ENCODE measurements at regions not wholly inside any gene's neighbourhood (a gene's known extent, or its start where the extent isn't known, plus 50 kb on each side); places are given as distances from the start of the nearest gene placed in this dataset.

- H3K4me3 ChIP-seq, result no peak overlapping the region
- no peak overlapping the region for H3K9ac ChIP-seq
- no peak overlapping the region for H3K27ac ChIP-seq
- H3K9me3 ChIP-seq (replicated peaks in 1 of 11), result peaks cover 14 to 28% (median 22%) of the 10 kb centered on the region in 11 experiments
- H4K20me1 ChIP-seq, result no peaks in the 10 kb centered on the region
- no peak overlapping the region for H3K4me2 ChIP-seq
- TF ChIP-seq Cebpa-rat (IDR thresholded peaks at IDR 0.05), result no peak
- H3K4me1 ChIP-seq, result peaks cover 0 to 20% (median 15%) of the 10 kb centered on the region in 10 experiments; a peak in 14 of 20 replicates
- no peaks in the 10 kb centered on the region for H3K27me3 ChIP-seq
- H3K36me3 ChIP-seq, result no peaks in the 10 kb centered on the region
Measured at GRCh38 chr2:11007331-11008264, 95.9 kb downstream of the KCNF1 start.

DNA sequence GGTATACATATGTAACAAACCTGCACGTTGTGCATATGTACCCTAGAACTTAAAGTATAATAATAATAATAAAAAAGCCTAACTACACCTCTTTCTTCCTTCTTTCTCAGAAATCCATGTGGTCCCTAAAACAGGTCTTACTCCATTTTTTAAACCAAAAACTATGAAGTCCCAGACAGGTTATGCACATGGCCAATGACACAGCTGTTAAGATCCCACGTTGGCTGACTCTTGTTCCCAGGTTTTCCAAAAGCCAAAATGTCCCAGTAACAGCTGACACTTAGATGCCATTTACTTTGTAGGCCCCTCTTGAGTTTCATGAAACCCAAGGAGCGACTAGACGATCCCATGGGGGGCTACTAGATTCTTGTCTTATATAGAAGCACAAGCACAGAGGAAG lies 97.0 kb downstream of the KCNF1 start:
- Histone ChIP-seq H3K36me3 (no peaks in the 10 kb centered on the region), H3K27me3 (no peaks in the 10 kb centered on the region), H3K4me1 (peaks cover 0 to 15% (median 12%) of the 10 kb centered on the region in 10 experiments; a peak in 14 of 20 replicates), H3K4me2 (no peak overlapping the region), H3K27ac (no peak overlapping the region), H3K4me3 (no peak overlapping the region), H3K9me3 (replicated peaks in 1 of 11) (peaks cover 14 to 38% (median 26%) of the 10 kb centered on the region in 11 experiments), H3K9ac (no peak overlapping the region), H4K20me1 (no peaks in the 10 kb centered on the region)
- TF ChIP-seq Cebpa-rat (IDR thresholded peaks at IDR 0.05), result no peak

GRCh38 chr2:11009176-11009575 lies 97.4 kb downstream of the KCNF1 start:
- Histone ChIP-seq H3K27me3 (no peaks in the 10 kb centered on the region), H3K4me2 (no peak overlapping the region), H3K4me1 (peaks cover 0 to 11% (median 8%) of the 10 kb centered on the region in 10 experiments; a peak in 14 of 20 replicates), H3K9ac (no peak overlapping the region), H3K4me3 (no peak overlapping the region), H3K27ac (no peak overlapping the region), H3K9me3 (replicated peaks in 1 of 11) (peaks cover 14 to 38% (median 26%) of the 10 kb centered on the region in 11 experiments), H3K36me3 (no peaks in the 10 kb centered on the region), H4K20me1 (no peaks in the 10 kb centered on the region)
- no peak for TF ChIP-seq Cebpa-rat (IDR thresholded peaks at IDR 0.05)

- H3K27ac ChIP-seq, result no peak overlapping the region
- H3K9ac ChIP-seq, result no peak overlapping the region
- peaks cover 0 to 4% (median under 1%) of the 10 kb centered on the region in 10 experiments; a peak in 7 of 20 replicates for H3K4me1 ChIP-seq
- H4K20me1 ChIP-seq, result no peaks in the 10 kb centered on the region
- H3K4me3 ChIP-seq, result no peak overlapping the region
- no peak overlapping the region for H3K4me2 ChIP-seq
- peaks cover 14 to 38% (median 26%) of the 10 kb centered on the region in 11 experiments for H3K9me3 ChIP-seq (replicated peaks in 1 of 11)
- no peaks in the 10 kb centered on the region for H3K27me3 ChIP-seq
- H3K36me3 ChIP-seq, result no peaks in the 10 kb centered on the region
- TF ChIP-seq Cebpa-rat (IDR thresholded peaks at IDR 0.05), result no peak
Measured at GRCh38 chr2:11009891-11010290, 98.2 kb downstream of the KCNF1 start.

GRCh38 chr2:11011359-11011758 lies 99.6 kb downstream of the KCNF1 start:
- H3K9me3 ChIP-seq (replicated peaks in 1 of 11), result peaks cover 14 to 38% (median 26%) of the 10 kb centered on the region in 11 experiments
- H3K27me3 ChIP-seq, result no peaks in the 10 kb centered on the region
- H3K36me3 ChIP-seq, result no peaks in the 10 kb centered on the region
- H4K20me1 ChIP-seq, result no peaks in the 10 kb centered on the region
- TF ChIP-seq Cebpa-rat (IDR thresholded peaks at IDR 0.05), result no peak
- no peak overlapping the region for H3K4me3 ChIP-seq
- H3K9ac ChIP-seq, result no peak overlapping the region
- H3K27ac ChIP-seq, result no peak overlapping the region
- H3K4me1 ChIP-seq, result peaks cover 0 to 6% (median 3%) of the 10 kb centered on the region in 10 experiments; a peak in 3 of 20 replicates
- H3K4me2 ChIP-seq, result no peak overlapping the region

DNA sequence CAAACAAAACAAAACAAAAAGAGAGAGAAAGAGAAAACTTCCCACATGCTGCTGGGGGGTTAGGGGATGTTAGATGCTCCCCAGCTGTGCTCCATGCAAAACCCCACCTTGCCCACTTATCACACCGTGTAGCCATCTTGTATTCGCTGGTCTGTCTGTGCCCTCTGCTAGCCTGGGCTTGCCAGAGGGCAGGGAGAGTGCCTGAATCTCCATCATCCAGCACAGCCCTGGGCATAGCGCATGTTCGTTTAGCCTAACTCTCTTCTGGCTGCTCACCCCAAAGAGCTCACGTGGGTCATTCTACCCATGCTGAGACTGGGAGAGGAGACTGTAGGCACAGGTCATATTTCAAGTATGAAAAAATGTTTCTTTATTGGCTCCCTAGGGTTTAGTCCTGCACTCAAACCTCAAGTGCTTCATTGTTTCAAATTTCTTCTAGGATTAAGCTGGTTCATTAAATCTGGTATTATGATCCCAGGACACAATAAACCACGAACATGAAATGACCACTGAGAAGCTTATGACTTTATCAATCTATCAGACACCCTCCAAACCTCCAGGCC lies 100.5 kb downstream of the KCNF1 start:
- Histone ChIP-seq H4K20me1 (no peaks in the 10 kb centered on the region), H3K4me3 (no peak overlapping the region), H3K4me1 (peaks cover 0 to 6% (median 3%) of the 10 kb centered on the region in 10 experiments; a peak in 3 of 20 replicates), H3K4me2 (no peak overlapping the region), H3K9me3 (replicated peaks in 1 of 11) (peaks cover 14 to 41% (median 27%) of the 10 kb centered on the region in 11 experiments), H3K27me3 (no peaks in the 10 kb centered on the region), H3K36me3 (no peaks in the 10 kb centered on the region), H3K9ac (no peak overlapping the region), H3K27ac (no peak overlapping the region)
- TF ChIP-seq Cebpa-rat (IDR thresholded peaks at IDR 0.05), result no peak

- H3K9me3 ChIP-seq (replicated peaks in 1 of 11), result peaks cover 23 to 50% (median 36%) of the 10 kb centered on the region in 11 experiments
- no peak overlapping the region for H3K9ac ChIP-seq
- H3K36me3 ChIP-seq, result no peaks in the 10 kb centered on the region
- TF ChIP-seq Cebpa-rat (IDR thresholded peaks at IDR 0.05), result no peak
- peaks cover 0 to 6% (median 3%) of the 10 kb centered on the region in 10 experiments; a peak in 6 of 20 replicates for H3K4me1 ChIP-seq
- H4K20me1 ChIP-seq, result no peaks in the 10 kb centered on the region
- no peak overlapping the region for H3K27ac ChIP-seq
- H3K27me3 ChIP-seq, result no peaks in the 10 kb centered on the region
- H3K4me2 ChIP-seq, result no peak overlapping the region
- no peak overlapping the region for H3K4me3 ChIP-seq
Measured at GRCh38 chr2:11013196-11013595, 101.5 kb downstream of the KCNF1 start.

DNA sequence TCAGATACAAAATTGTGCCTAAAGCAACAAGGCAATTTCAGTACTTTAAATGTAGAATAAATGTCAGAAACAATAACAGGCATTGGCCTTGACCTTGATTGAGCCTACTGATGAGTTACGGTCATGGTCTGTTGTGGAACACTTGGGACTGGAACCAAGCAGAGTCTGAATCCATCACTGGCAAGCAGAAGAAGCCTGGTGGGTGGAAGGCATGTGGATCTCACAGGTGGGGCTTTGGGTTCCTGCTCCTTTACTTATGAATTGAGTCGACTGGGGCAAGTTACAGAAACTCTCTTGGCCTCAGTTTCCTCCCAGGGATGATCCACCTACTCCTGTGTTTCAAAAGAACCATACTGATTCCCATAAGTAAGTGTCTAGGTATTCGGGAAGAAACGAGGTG lies 102.3 kb downstream of the KCNF1 start:
- H3K27ac ChIP-seq, result no peak overlapping the region
- H3K9me3 ChIP-seq (replicated peaks in 1 of 11), result peaks cover 26 to 59% (median 44%) of the 10 kb centered on the region in 11 experiments
- H4K20me1 ChIP-seq, result no peaks in the 10 kb centered on the region
- H3K9ac ChIP-seq, result no peak overlapping the region
- no peaks in the 10 kb centered on the region for H3K27me3 ChIP-seq
- TF ChIP-seq Cebpa-rat (IDR thresholded peaks at IDR 0.05), result no peak
- H3K36me3 ChIP-seq, result no peaks in the 10 kb centered on the region
- H3K4me2 ChIP-seq, result no peak overlapping the region
- H3K4me1 ChIP-seq, result peaks cover 0 to 8% (median 5%) of the 10 kb centered on the region in 10 experiments; a peak in 6 of 20 replicates
- no peak overlapping the region for H3K4me3 ChIP-seq

DNA sequence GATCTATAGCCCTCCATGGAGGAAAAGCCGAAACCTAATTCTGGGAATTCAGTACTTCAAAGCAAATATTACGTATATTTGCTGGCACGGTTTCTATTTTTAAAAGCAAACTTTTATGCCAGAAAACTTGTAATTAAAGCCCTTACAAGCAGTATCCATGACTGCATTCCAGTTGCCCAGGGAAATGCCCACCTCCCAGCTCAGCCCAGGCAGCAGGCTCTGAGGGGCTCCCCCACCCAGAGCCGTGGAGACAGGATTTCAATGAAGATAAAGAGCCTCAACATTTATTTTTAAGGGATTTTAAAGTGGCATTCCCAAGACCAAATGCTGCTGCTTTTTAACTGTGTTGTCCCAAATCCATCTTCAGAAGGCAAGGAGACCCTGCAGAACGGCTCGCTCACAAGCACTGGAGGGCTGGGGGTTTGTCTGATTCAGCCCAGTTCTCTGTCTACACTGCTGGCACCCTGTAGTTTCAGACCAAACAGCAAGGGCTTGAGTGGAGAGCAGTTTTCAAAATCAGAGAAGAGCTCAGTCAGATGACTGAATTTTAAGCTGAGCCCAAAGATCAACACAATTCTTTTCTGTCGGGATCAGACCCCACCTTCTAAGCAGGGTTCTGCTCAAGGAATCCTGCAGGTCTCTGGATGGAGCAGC lies 105.1 kb downstream of the KCNF1 start:
- no peak overlapping the region for H3K27ac ChIP-seq
- peaks cover 13 to 41% (median 28%) of the 10 kb centered on the region in 11 experiments; a peak in 21 of 22 replicates for H3K9me3 ChIP-seq (replicated peaks in 1 of 11)
- H3K9ac ChIP-seq, result no peak overlapping the region
- no peak for TF ChIP-seq Cebpa-rat (IDR thresholded peaks at IDR 0.05)
- H3K4me1 ChIP-seq, result peaks cover 0 to 8% (median 5%) of the 10 kb centered on the region in 10 experiments; a peak in 6 of 20 replicates
- no peaks in the 10 kb centered on the region for H3K27me3 ChIP-seq
- H3K4me2 ChIP-seq, result no peak overlapping the region
- no peaks in the 10 kb centered on the region for H4K20me1 ChIP-seq
- no peak overlapping the region for H3K4me3 ChIP-seq
- no peaks in the 10 kb centered on the region for H3K36me3 ChIP-seq

Measured in BLaER1 treated with 17β-estradiol and CSF1 and Interleukin-3, amounts not matched to agents 10 nM and 100 nM (cell line).